Dendritic cell treated with granulocyte-macrophage colony-stimulating factor and Interleukin-4, amounts not matched to agents 40 ng/mL and 50 ng/mL, for 4 days (primary cell): ENCODE measurements at regions not wholly inside any gene's neighbourhood (a gene's known extent, or its start where the extent isn't known, plus 50 kb on each side); places are given as distances from the start of the nearest gene placed in this dataset.
"Not testable (repeated sequence)": the region's sequence is repeated elsewhere in the genome, so short reads cannot be mapped to it uniquely, and the experiment has no call there.

ENCODE experiments used
- H3K27ac Mint-ChIP-seq: one replicate; pipeline ENCODE4 v1.8.0; 2022; ENCODE audit warnings: mild to moderate bottlenecking, mixed read lengths
- H3K27me3 Mint-ChIP-seq: one replicate; pipeline ENCODE4 v1.8.0; 2022; ENCODE audit warnings: mild to moderate bottlenecking, mixed read lengths
- H3K36me3 Mint-ChIP-seq: one replicate; pipeline ENCODE4 v1.8.0; 2022; ENCODE audit warnings: low read depth, mixed read lengths
- H3K4me1 Mint-ChIP-seq: one replicate; pipeline ENCODE4 v1.8.0; 2022; ENCODE audit warnings: low read depth, mixed read lengths
- H3K4me3 Mint-ChIP-seq: one replicate; pipeline ENCODE4 v1.8.0; 2022; ENCODE audit warnings: mild to moderate bottlenecking, moderate library complexity, mixed read lengths
- H3K9me3 Mint-ChIP-seq: one replicate; pipeline ENCODE4 v1.8.0; 2022; ENCODE audit warnings: mixed read lengths
- intact Hi-C: fragments of 100-400 bp; cut with micrococcal nuclease; formaldehyde crosslinking; loops from one replicate; pipeline ENCODE4 v1.15.0; 2022

GRCh38 chr9:28984016-28984415, 1410.7 kb upstream of the C9orf72 start:
- no peak overlapping the region for H3K4me3 Mint-ChIP-seq
- H3K36me3 Mint-ChIP-seq = no peaks in the 10 kb centered on the region
- intact Hi-C loops = no loop called here
- no peak overlapping the region for H3K27ac Mint-ChIP-seq
- H3K4me1 Mint-ChIP-seq = no peaks in the 10 kb centered on the region
- no peaks in the 10 kb centered on the region for H3K9me3 Mint-ChIP-seq
- H3K27me3 Mint-ChIP-seq = no peaks in the 10 kb centered on the region

DNA sequence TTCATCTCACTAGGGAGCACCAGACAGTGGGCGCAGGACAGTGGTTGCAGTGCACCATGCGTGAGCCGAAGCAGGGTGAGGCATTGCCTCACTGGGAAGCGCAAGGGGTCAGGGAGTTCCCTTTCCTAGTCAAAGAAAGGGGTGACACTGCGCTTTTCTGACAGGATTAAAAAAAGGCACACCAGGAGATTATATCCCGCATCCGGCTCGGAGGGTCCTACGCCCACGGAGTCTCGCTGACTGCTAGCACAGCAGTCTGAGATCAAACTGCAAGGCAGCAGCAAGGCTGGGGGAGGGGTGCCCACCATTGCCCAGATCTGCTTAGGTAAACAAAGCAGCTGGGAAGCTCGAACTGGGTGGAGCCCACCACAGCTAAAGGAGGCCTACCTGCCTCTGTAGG, 1416.7 kb upstream of the C9orf72 start:
- H3K27ac Mint-ChIP-seq, H3K4me1 Mint-ChIP-seq, H3K27me3 Mint-ChIP-seq, H3K36me3 Mint-ChIP-seq, intact Hi-C loops, H3K4me3 Mint-ChIP-seq: not testable (repeated sequence)
- peaks cover 19% of the 10 kb centered on the region for H3K9me3 Mint-ChIP-seq

DNA sequence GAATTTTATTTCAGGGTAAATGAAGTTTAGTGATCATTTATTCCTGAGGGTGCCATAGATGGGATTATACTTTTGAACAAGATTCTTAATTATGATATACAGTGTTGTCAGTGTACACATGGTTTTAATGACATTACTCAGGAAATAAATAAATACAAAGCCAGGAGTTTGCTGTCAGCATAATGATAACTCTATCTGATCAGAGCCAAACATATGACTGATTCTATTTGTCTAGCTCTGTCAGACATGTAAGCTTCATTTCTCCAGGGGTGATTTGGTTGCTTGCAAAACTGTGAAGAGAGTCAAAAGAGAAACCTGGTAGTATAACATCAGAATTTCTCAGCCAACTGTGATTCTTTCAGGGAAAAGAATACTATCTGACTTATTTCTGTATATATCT, 1425.8 kb upstream of the C9orf72 start:
- no peaks in the 10 kb centered on the region for H3K9me3 Mint-ChIP-seq
- no peak overlapping the region for H3K4me3 Mint-ChIP-seq
- no peaks in the 10 kb centered on the region for H3K27me3 Mint-ChIP-seq
- no peak overlapping the region for H3K27ac Mint-ChIP-seq
- H3K4me1 Mint-ChIP-seq = no peaks in the 10 kb centered on the region
- H3K36me3 Mint-ChIP-seq = no peaks in the 10 kb centered on the region
- intact Hi-C loops = no loop called here

DNA sequence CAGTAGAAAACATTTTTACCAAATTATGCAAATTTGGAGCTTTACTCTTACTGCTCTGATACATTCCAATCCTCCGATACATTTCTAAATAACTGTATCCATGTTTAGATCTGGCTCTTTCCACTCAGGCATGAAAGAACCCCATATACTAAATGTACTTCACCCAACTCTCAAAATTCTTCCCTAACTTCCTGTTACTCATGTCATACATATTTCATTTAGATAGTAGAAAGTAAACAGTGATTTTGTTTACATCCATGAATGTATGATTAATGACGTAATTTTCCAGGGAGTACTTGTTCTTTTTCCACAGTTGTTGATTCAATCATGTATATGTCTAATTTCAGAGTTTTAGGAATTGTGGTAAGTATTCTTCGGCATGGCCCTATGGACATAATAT, 1426.5 kb upstream of the C9orf72 start:
- H3K9me3 Mint-ChIP-seq = no peaks in the 10 kb centered on the region
- intact Hi-C loops = no loop called here
- no peaks in the 10 kb centered on the region for H3K4me1 Mint-ChIP-seq
- no peaks in the 10 kb centered on the region for H3K27me3 Mint-ChIP-seq
- H3K27ac Mint-ChIP-seq = no peak overlapping the region
- no peaks in the 10 kb centered on the region for H3K36me3 Mint-ChIP-seq
- H3K4me3 Mint-ChIP-seq = no peak overlapping the region

GRCh38 chr9:29001006-29001405, 1427.7 kb upstream of the C9orf72 start:
- no peaks in the 10 kb centered on the region for H3K27me3 Mint-ChIP-seq
- intact Hi-C loops = no loop called here
- no peaks in the 10 kb centered on the region for H3K9me3 Mint-ChIP-seq
- H3K4me3 Mint-ChIP-seq = no peak overlapping the region
- H3K4me1 Mint-ChIP-seq = no peaks in the 10 kb centered on the region
- H3K27ac Mint-ChIP-seq = no peak overlapping the region
- no peaks in the 10 kb centered on the region for H3K36me3 Mint-ChIP-seq

DNA sequence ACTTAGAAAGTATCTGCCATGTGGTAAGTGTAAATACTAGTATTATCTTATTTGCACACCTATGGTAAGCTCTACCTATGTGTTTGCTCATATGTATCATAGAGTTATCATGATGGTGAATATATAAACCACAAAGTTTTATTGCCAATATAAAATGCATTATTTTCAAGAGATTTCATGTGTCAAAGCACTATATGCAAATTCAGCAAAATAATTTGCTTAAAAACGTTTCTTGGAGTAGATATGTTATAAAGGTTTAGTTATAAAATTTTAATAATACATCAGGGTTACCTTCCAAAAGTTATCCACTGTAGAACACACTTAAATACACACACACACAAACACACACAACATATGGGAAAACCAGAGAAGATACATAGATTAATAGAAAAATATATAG, 1431.7 kb upstream of the C9orf72 start:
- Mint-ChIP-seq H3K36me3 (no peaks in the 10 kb centered on the region), H3K9me3 (no peaks in the 10 kb centered on the region), H3K4me1 (no peaks in the 10 kb centered on the region), H3K27ac (no peak overlapping the region), H3K27me3 (no peaks in the 10 kb centered on the region), H3K4me3 (no peak overlapping the region)
- intact Hi-C loops = no loop called here

DNA sequence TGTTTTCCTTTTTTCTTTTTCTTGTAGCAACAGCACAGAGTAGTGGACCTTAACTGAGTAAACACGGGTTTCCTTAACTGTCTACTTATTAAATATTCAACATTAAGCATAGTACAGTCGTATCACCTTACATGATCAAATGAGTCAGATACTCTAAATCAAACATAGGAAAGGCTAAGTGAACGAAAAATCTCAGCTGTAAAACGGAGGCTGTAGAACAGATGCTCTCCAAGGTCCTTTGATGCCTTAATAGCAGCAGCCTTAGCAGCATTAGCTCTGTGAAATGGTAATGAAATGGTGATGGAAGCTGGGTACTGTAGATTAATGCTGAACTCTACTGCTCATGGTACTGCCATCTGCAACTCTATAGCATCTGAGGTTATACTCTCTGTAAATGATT, 1433.3 kb upstream of the C9orf72 start:
- no peaks in the 10 kb centered on the region for H3K36me3 Mint-ChIP-seq
- H3K4me3 Mint-ChIP-seq = no peak overlapping the region
- no peak overlapping the region for H3K27ac Mint-ChIP-seq
- no peaks in the 10 kb centered on the region for H3K4me1 Mint-ChIP-seq
- no peaks in the 10 kb centered on the region for H3K9me3 Mint-ChIP-seq
- H3K27me3 Mint-ChIP-seq = no peaks in the 10 kb centered on the region
- intact Hi-C loops = no loop called here

- H3K4me1 Mint-ChIP-seq = no peaks in the 10 kb centered on the region
- H3K27me3 Mint-ChIP-seq = no peaks in the 10 kb centered on the region
- H3K36me3 Mint-ChIP-seq = no peaks in the 10 kb centered on the region
- no peak overlapping the region for H3K4me3 Mint-ChIP-seq
- H3K9me3 Mint-ChIP-seq = no peaks in the 10 kb centered on the region
- intact Hi-C loops = no loop called here
- no peak overlapping the region for H3K27ac Mint-ChIP-seq
Measured at GRCh38 chr9:29012911-29013310, 1439.6 kb upstream of the C9orf72 start.

DNA sequence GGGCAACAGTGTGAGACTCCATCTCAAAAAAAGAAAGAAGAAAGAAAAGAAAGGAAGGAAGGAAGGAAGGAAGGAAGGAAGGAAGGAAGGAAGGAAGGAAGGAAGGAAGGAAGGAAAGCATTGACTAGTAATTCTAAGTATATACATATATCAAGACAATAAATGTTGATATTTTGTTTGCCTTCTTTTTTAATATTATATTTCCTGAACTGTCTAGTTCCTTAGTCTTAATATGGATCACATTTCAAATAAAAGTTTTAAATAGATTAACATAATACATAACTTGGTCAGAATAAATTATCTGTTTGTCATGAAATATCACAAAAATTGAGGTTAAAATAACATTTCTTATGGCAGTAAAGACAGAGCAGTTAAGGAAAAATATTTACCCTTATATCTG, 1448.4 kb upstream of the C9orf72 start:
- H3K4me1 Mint-ChIP-seq = no peaks in the 10 kb centered on the region
- H3K36me3 Mint-ChIP-seq = no peaks in the 10 kb centered on the region
- intact Hi-C loops = no loop called here
- no peak overlapping the region for H3K4me3 Mint-ChIP-seq
- no peaks in the 10 kb centered on the region for H3K27me3 Mint-ChIP-seq
- peaks cover 14% of the 10 kb centered on the region for H3K9me3 Mint-ChIP-seq
- no peak overlapping the region for H3K27ac Mint-ChIP-seq

DNA sequence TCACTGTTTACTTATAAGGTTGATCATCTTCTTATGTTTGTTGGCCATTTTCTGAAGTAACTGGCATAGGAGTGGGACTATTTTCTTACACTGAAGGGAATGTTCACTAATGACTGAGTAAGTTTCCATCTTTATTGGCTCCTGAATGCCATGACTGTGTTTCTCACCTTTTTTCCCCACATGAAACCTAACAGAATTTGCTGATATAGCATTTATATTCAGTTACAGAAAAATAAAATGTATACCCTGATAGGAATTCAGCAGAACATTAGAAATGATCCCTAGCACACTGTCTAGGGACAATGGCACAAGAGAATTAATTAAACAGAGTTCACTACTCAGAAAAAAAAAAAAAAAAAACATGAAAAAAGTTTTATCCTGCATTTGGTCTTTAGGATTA, 1465.1 kb upstream of the C9orf72 start:
- peaks cover 9% of the 10 kb centered on the region for H3K9me3 Mint-ChIP-seq
- no peaks in the 10 kb centered on the region for H3K27me3 Mint-ChIP-seq
- H3K4me1 Mint-ChIP-seq = no peaks in the 10 kb centered on the region
- H3K36me3 Mint-ChIP-seq = no peaks in the 10 kb centered on the region
- no peak overlapping the region for H3K4me3 Mint-ChIP-seq
- intact Hi-C loops = no loop called here
- no peak overlapping the region for H3K27ac Mint-ChIP-seq

GRCh38 chr9:29039258-29039657, 1466.0 kb upstream of the C9orf72 start:
- Mint-ChIP-seq H3K9me3 (peaks cover 9% of the 10 kb centered on the region), H3K4me1 (no peaks in the 10 kb centered on the region), H3K27me3 (no peaks in the 10 kb centered on the region), H3K4me3 (no peak overlapping the region), H3K27ac (no peak overlapping the region), H3K36me3 (no peaks in the 10 kb centered on the region)
- intact Hi-C loops = no loop called here

DNA sequence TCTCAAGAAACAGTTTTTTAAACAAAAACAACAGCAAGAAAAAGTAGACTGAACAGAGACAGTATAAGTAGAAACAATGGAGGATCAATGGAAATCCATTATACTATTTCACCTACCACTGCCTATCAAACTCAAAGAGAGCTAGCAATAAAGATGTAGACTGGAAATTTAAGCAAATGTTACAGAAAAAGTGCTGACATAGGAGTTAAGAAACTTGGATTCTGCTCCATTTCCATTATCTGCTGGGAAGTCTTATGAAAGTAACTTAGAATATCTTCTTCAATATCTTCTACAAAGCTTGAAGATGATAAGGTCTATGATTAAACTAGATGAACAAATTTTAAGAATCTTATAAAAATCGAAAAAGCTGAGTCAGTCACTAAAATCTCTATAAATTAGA, 1469.8 kb upstream of the C9orf72 start:
- no peak overlapping the region for H3K4me3 Mint-ChIP-seq
- intact Hi-C loops = no loop called here
- H3K27me3 Mint-ChIP-seq = no peaks in the 10 kb centered on the region
- H3K9me3 Mint-ChIP-seq = peaks cover 9% of the 10 kb centered on the region
- H3K4me1 Mint-ChIP-seq = no peaks in the 10 kb centered on the region
- no peak overlapping the region for H3K27ac Mint-ChIP-seq
- no peaks in the 10 kb centered on the region for H3K36me3 Mint-ChIP-seq

DNA sequence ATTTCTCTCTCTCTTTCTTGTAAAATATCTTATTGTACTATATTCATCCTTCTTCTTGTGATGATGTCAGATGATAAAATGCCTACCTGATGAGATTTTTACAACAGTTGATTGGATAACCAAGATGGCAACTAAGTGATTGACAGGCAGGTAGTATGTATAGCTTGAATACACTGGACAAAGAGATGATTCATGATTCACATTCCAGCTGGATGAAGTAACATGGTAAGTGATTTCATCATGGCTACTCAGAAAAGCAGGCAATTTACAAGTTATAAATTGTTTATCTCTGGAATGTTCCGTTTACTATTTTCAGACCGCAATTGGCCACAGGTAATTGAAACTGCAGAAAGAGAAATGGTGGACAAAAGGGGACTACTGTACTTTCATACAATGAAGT, 1471.7 kb upstream of the C9orf72 start:
- H3K4me1 Mint-ChIP-seq = no peaks in the 10 kb centered on the region

GRCh38 chr9:29060041-29060440, 1486.8 kb upstream of the C9orf72 start:
- Mint-ChIP-seq H3K27me3 (no peaks in the 10 kb centered on the region), H3K4me3 (no peak overlapping the region), H3K4me1 (no peaks in the 10 kb centered on the region), H3K36me3 (no peaks in the 10 kb centered on the region), H3K27ac (no peak overlapping the region), H3K9me3 (peaks cover 27% of the 10 kb centered on the region)
- intact Hi-C loops = no loop called here

More for the DNA sequence above, 1471.7 kb upstream of the C9orf72 start:
- Mint-ChIP-seq H3K9me3 (no peaks in the 10 kb centered on the region), H3K27me3 (no peaks in the 10 kb centered on the region), H3K36me3 (no peaks in the 10 kb centered on the region), H3K27ac (no peak overlapping the region), H3K4me3 (no peak overlapping the region)
- intact Hi-C loops = no loop called here

- no peak overlapping the region for H3K4me3 Mint-ChIP-seq
- H3K36me3 Mint-ChIP-seq = no peaks in the 10 kb centered on the region
- no peaks in the 10 kb centered on the region for H3K27me3 Mint-ChIP-seq
- no peak overlapping the region for H3K27ac Mint-ChIP-seq
- peaks cover 12% of the 10 kb centered on the region for H3K9me3 Mint-ChIP-seq
- intact Hi-C loops = no loop called here
- H3K4me1 Mint-ChIP-seq = no peaks in the 10 kb centered on the region
Measured at GRCh38 chr9:29062446-29062845, 1489.2 kb upstream of the C9orf72 start.

- no peak overlapping the region for H3K27ac Mint-ChIP-seq
- H3K36me3 Mint-ChIP-seq = no peaks in the 10 kb centered on the region
- no peaks in the 10 kb centered on the region for H3K27me3 Mint-ChIP-seq
- no peaks in the 10 kb centered on the region for H3K4me1 Mint-ChIP-seq
- peaks cover 7% of the 10 kb centered on the region for H3K9me3 Mint-ChIP-seq
- H3K4me3 Mint-ChIP-seq = no peak overlapping the region
- intact Hi-C loops = no loop called here
Measured at GRCh38 chr9:29063031-29063430, 1489.8 kb upstream of the C9orf72 start.
